ENCODE measurements at regions not wholly inside any gene's neighbourhood (a gene's known extent, or its start where the extent isn't known, plus 50 kb on each side); places are given as distances from the start of the nearest gene placed in this dataset.

GRCh38 chr2:15753811-15754702 lies 162.4 kb downstream of the DDX1 start:
- Histone ChIP-seq H3K79me2 (no peaks in the 10 kb centered on the region), H3K4me2 (ENCODE audit: low read length) (no peak overlapping the region), H3K4me3 (ENCODE audit: low read depth, low read length) (no peak overlapping the region), H3K27ac (no peak overlapping the region), H3K27me3 (ENCODE audit: control insufficient read depth, insufficient read depth, low read length) (no peaks in the 10 kb centered on the region), H3K9me3 (ENCODE audit: control insufficient read depth, low read length) (no peaks in the 10 kb centered on the region), H3K4me1 (peaks cover 4% of the 10 kb centered on the region), H3K36me3 (ENCODE audit: control insufficient read depth, insufficient read depth, low read length) (no peaks in the 10 kb centered on the region), H2AFZ (no peak overlapping the region), H3K9ac (no peak overlapping the region)
- no peak for TF ChIP-seq CTCF (IDR thresholded peaks at IDR 0.05)

DNA sequence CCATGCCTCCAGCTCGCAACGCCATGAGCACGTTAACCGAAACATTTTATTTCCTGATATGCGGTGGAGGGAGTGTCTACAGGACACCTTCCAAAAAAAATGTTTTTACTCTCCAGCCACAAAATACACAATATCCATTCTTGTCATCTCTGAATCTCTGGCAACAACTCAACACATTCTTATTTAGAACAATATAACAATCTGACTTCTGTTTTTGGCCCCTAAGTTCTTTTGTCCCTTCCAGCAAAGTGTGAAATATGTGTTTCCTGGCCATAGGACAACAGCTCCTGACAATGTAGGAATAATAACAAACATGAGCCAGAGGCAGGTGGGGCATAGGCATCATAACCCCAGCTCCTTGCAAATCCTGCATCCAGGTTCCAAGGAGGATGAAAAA lies 163.0 kb downstream of the DDX1 start:
- Histone ChIP-seq H3K4me3 (ENCODE audit: low read depth, low read length) (no peak overlapping the region), H3K9me3 (ENCODE audit: control insufficient read depth, low read length) (no peaks in the 10 kb centered on the region), H3K4me2 (ENCODE audit: low read length) (no peak overlapping the region), H3K27ac (no peak overlapping the region), H3K27me3 (ENCODE audit: control insufficient read depth, insufficient read depth, low read length) (no peaks in the 10 kb centered on the region), H3K79me2 (no peaks in the 10 kb centered on the region), H3K4me1 (peaks cover 4% of the 10 kb centered on the region), H3K9ac (no peak overlapping the region), H2AFZ (no peak overlapping the region), H3K36me3 (ENCODE audit: control insufficient read depth, insufficient read depth, low read length) (no peaks in the 10 kb centered on the region)
- no peak for TF ChIP-seq CTCF (IDR thresholded peaks at IDR 0.05)

DNA sequence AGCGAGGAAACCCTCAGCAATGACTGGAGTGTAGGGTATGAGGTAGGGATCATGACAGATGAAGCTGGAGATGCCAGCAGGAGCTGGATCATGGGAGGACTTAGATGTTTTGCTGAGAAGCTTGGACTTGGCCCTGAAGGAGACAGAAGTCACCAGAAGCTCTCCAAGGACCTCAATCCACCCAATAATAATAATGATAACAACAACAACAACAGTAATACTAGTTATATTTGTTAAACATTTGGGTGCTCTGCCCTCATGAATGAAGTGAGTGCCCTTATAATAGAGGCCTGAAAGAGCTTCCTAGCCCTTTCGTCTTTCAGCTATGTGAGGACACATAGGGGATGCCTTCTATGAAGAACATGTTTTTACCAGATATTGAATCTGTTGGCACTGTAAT lies 163.9 kb downstream of the DDX1 start:
- no peaks in the 10 kb centered on the region for H3K79me2 ChIP-seq
- H3K27ac ChIP-seq, result no peak overlapping the region
- H3K27me3 ChIP-seq (ENCODE audit: control insufficient read depth, insufficient read depth, low read length), result no peaks in the 10 kb centered on the region
- H3K9ac ChIP-seq, result no peak overlapping the region
- H3K4me1 ChIP-seq, result peaks cover 4% of the 10 kb centered on the region
- H3K36me3 ChIP-seq (ENCODE audit: control insufficient read depth, insufficient read depth, low read length), result no peaks in the 10 kb centered on the region
- no peak overlapping the region for H2AFZ ChIP-seq
- no peak overlapping the region for H3K4me2 ChIP-seq (ENCODE audit: low read length)
- no peak for TF ChIP-seq CTCF (IDR thresholded peaks at IDR 0.05)
- H3K9me3 ChIP-seq (ENCODE audit: control insufficient read depth, low read length), result no peaks in the 10 kb centered on the region
- H3K4me3 ChIP-seq (ENCODE audit: low read depth, low read length), result no peak overlapping the region

- Histone ChIP-seq H3K4me3 (ENCODE audit: low read depth, low read length) (no peak overlapping the region), H3K9me3 (ENCODE audit: control insufficient read depth, low read length) (no peaks in the 10 kb centered on the region)
- no peak for TF ChIP-seq CTCF (IDR thresholded peaks at IDR 0.05)
Observed at GRCh38 chr2:15756011-15756550, 164.4 kb downstream of the DDX1 start.

More at GRCh38 chr2:15756011-15756550, 164.4 kb downstream of the DDX1 start:
- H3K36me3 ChIP-seq (ENCODE audit: control insufficient read depth, insufficient read depth, low read length), result no peaks in the 10 kb centered on the region
- H3K27ac ChIP-seq, result no peak overlapping the region
- H3K9ac ChIP-seq, result no peak overlapping the region
- no peaks in the 10 kb centered on the region for H3K27me3 ChIP-seq (ENCODE audit: control insufficient read depth, insufficient read depth, low read length)
- H3K4me2 ChIP-seq (ENCODE audit: low read length), result no peak overlapping the region
- H2AFZ ChIP-seq, result no peak overlapping the region
- peaks cover 4% of the 10 kb centered on the region for H3K4me1 ChIP-seq
- H3K79me2 ChIP-seq, result no peaks in the 10 kb centered on the region
